GM10266 (cell line): ENCODE measurements at regions not wholly inside any gene's neighbourhood (a gene's known extent, or its start where the extent isn't known, plus 50 kb on each side); places are given as distances from the start of the nearest gene placed in this dataset.

ENCODE experiments used
- DNase-seq: peaks from one replicate; pipeline ENCODE4 v3.0.0; 2012; ENCODE audit errors: extremely low spot score
- TF ChIP-seq, protein P1 (sequence below): IDR thresholded peaks from 2 replicates; pipeline ENCODE4 v1.5.1; 2012; ENCODE audit warnings: mild to moderate bottlenecking, low read depth; ENCODE audit not compliant: control insufficient read depth, insufficient read depth; ENCODE audit errors: missing control alignments

DNA sequence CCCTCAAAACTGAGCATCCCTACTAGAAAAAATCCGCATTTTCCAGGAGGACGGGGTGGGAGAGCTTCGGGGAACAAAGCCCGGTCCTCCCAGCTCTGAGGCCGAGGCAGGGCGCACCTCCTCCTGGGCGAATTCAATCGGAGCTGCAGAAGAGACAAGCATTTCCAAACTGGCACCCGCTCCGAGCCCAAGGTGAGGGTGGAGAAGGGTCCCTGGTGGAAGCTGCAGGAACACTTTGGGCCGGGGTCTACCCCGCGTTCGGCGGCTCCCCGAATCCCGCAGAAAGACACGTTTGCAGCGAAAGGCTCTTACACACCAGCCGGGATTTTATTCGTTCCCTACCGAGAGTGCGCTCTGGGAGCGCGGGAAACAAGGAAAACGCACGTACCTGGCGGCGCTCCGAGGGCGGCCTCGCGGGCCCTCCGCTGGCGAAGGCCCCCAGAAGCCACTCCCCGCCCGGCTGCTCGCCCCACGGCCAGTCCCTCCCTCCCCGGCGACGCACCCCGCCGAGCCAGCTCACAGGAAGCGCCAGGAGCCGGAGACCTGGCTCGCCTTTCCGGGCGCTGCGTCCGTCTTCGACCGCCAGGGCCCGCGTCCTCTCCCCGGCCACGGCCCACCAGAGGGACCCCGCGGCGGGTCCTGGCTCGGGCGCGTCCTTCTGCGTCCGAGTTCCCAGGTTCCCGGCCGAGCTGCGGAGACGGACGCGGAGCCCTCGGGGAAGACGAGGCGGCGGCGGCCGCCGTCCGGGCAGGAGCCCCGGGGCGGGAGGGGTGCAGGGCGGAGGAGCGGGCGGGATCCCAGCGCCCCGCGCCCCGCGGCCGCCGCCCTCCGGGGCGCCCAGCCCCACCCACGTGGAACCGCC lies 49.8 kb upstream of the BAHCC1 start:
- peak; percentile 94 for DNase-seq

More for the DNA sequence above, 49.8 kb upstream of the BAHCC1 start:
- TF ChIP-seq, protein P1, sequence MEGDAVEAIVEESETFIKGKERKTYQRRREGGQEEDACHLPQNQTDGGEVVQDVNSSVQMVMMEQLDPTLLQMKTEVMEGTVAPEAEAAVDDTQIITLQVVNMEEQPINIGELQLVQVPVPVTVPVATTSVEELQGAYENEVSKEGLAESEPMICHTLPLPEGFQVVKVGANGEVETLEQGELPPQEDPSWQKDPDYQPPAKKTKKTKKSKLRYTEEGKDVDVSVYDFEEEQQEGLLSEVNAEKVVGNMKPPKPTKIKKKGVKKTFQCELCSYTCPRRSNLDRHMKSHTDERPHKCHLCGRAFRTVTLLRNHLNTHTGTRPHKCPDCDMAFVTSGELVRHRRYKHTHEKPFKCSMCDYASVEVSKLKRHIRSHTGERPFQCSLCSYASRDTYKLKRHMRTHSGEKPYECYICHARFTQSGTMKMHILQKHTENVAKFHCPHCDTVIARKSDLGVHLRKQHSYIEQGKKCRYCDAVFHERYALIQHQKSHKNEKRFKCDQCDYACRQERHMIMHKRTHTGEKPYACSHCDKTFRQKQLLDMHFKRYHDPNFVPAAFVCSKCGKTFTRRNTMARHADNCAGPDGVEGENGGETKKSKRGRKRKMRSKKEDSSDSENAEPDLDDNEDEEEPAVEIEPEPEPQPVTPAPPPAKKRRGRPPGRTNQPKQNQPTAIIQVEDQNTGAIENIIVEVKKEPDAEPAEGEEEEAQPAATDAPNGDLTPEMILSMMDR = no peak
